ENCODE measurements at regions not wholly inside any gene's neighbourhood (a gene's known extent, or its start where the extent isn't known, plus 50 kb on each side); places are given as distances from the start of the nearest gene placed in this dataset.

GRCh38 chr18:1049173-1049572 lies 144.5 kb downstream of the ADCYAP1 start:
- TF ChIP-seq POLR2A (IDR thresholded peaks at IDR 0.05) (no peak), CTCF (IDR thresholded peaks at IDR 0.05) (no peak)

Data from right lobe of liver (tissue), 4 donors.